Esophagus squamous epithelium (tissue), 4 donors: ENCODE measurements at regions not wholly inside any gene's neighbourhood (a gene's known extent, or its start where the extent isn't known, plus 50 kb on each side); places are given as distances from the start of the nearest gene placed in this dataset.

Experiments used
- POLR2A ChIP-seq, 4 donors: fragments of 450-650 bp; IDR thresholded peaks; one replicate each; pipeline ENCODE4 v1.6.1; 2017; ENCODE audit warnings: antibody characterized with exemption in 4 of 4, mild to moderate bottlenecking in 4 of 4, moderate library complexity in 3 of 4
- TF ChIP-seq, protein P1 (sequence below), 6 experiments: fragments of 450-650 bp in 4 of 6; fragments of 200-600 bp in 2 of 6; sonication (generic) in 2 of 6; IDR thresholded peaks; one replicate each; pipeline ENCODE4 v1.5.1; 2016 to 2019; ENCODE audit warnings: antibody characterized with exemption in 6 of 6, mild to moderate bottlenecking in 4 of 6, moderate library complexity in 4 of 6

DNA sequence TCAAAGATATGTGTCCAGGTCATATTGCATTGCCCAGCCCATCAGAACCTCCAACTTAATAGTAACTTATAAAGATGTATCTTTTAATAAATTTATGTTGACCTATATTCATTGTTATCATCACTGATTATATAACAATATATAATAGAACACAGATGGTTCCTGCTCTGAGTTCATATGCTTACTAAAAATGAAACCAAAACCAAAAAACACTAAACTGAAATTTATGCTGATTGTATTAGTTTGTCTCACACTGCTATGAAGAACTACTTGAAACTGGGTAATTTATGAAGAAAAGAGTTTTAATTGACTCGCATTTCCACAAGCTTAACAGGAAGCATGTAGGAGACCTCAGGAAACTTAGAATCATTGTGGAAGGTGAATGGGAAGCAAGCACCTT, 462.5 kb upstream of the TYRP1 start:
- TF ChIP-seq POLR2A (IDR thresholded peaks at IDR 0.05), result no peak
- TF ChIP-seq, protein P1, sequence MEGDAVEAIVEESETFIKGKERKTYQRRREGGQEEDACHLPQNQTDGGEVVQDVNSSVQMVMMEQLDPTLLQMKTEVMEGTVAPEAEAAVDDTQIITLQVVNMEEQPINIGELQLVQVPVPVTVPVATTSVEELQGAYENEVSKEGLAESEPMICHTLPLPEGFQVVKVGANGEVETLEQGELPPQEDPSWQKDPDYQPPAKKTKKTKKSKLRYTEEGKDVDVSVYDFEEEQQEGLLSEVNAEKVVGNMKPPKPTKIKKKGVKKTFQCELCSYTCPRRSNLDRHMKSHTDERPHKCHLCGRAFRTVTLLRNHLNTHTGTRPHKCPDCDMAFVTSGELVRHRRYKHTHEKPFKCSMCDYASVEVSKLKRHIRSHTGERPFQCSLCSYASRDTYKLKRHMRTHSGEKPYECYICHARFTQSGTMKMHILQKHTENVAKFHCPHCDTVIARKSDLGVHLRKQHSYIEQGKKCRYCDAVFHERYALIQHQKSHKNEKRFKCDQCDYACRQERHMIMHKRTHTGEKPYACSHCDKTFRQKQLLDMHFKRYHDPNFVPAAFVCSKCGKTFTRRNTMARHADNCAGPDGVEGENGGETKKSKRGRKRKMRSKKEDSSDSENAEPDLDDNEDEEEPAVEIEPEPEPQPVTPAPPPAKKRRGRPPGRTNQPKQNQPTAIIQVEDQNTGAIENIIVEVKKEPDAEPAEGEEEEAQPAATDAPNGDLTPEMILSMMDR (IDR thresholded peaks at IDR 0.05), result no peak
